NCI-H526 (cell line): ENCODE measurements at regions not wholly inside any gene's neighbourhood (a gene's known extent, or its start where the extent isn't known, plus 50 kb on each side); places are given as distances from the start of the nearest gene placed in this dataset.
"Not testable (repeated sequence)": the region's sequence is repeated elsewhere in the genome, so short reads cannot be mapped to it uniquely, and the experiment has no call there.

ENCODE experiments used
- DNase-seq, 2 experiments: peaks; one replicate each; lab custom pipeline; 2025; lab: John Stamatoyannopoulos, UW

DNA sequence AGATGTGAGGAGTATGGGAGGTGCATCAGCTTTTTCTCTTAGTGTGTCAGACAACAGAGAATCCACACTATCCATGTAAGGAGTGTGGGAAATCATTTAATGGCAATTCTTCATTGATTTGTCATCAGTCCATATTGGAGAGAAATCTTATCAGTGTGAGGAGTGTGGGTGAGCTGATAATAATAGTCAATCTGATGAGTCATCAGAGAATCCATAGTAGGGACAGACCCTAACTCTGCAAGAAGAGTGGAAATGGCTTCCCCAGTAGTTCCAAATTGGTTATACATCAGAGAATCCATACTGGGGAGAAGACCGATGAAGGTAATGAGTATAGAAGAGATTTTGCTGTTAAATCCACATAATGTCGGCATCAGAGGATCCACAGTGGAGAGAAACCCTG is 150.5 kb upstream of the THUMPD2 start:
- no peak for DNase-seq

DNA sequence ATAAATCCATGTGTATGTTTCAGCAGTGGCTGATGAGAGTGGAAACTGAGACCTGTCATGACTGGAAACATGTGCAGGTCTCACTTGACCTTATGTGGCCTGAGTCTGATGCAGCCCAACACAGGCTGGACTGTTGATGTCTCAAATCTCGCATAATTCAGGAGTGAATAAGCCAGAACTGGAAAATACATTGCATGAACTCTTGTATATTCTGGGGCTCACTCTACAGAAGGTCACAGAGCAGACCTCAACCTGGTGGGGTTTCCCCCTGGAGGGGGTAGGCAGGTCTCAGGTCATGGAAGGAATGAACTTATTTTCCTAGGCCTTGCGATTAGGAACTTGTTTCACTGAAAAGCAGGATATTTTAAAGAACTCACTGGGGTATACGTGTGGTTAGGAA is 146.3 kb upstream of the THUMPD2 start:
- DNase-seq = no peak

DNA sequence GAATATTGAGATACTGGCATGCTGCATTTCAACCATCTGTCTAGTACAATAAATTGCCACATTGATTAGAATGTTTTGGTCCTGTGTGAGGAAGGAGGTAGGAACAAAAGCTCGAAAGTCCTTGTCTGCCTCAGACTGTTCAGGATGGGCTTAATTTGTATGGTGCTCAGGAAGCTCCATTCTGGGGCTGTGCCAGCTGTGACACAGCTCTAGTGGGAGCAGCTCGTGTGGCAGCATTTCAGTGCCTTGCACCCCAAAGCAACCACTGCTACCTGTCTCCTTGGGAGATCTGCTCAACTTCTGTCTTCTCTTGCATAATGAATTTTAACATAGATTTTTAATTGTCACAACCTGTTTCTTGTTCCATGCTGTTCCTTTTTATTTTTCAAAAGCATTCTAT is 144.4 kb upstream of the THUMPD2 start:
- DNase-seq = no peak

DNA sequence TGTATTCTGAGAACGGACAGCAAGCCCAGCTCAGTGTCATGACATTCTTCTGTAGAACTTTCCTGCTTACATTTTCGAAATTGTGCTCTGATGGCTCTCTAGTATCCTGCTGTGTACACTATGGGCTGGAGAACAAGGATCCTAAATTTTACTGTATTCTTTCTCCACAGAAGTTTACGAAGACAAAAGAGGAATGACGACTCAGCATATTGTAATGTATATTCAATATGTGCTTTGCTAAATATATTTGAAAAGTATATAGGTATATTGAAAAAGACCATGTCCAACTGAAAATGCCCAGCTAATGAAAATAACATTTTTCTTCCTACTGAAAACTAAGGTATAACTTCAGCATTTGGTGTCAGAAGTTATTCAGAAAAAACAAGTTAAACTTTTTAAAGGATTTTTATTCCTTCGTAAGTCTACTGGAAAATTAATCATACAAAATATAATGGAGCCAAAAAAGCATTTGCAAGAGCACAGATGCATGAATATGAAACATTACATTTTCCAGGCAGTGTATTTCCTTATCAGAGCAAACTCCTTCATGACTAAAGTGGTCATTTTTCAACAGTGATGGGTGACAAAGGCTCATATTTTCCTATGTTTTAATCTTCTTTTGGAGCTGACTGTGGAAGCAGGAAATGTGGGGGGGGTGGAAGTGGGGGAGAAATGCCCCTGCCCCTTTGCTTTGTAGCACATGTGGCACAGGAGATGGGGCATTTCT is 143.8 kb upstream of the THUMPD2 start:
- no peak for DNase-seq

DNA sequence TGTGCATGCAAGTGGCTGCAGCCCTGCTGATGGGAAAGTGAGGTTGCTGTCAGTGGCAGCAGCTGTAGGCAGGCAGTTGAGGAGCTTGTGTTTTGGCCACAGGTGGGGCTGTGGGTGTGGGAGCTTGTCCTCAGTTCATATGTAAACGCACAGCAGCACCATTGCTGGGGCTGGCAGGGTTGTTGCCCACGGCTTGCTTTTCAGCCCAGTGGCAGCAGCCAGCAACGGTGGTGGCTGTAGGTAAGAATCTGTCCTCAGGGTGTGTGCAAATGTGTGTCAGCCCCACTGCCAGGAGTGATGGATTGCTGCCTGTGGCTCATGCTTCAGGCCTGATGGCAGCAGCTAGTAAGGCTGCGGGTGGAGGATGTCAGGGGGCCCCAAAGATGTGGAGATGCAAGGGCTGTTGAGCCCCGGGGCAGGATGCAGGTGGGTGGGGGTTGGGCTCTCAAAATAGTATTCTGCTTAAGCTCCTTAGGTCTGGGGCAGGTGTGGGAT is 141.3 kb upstream of the THUMPD2 start:
- peak in 1 of 2 experiments; percentile 11 for DNase-seq

DNA sequence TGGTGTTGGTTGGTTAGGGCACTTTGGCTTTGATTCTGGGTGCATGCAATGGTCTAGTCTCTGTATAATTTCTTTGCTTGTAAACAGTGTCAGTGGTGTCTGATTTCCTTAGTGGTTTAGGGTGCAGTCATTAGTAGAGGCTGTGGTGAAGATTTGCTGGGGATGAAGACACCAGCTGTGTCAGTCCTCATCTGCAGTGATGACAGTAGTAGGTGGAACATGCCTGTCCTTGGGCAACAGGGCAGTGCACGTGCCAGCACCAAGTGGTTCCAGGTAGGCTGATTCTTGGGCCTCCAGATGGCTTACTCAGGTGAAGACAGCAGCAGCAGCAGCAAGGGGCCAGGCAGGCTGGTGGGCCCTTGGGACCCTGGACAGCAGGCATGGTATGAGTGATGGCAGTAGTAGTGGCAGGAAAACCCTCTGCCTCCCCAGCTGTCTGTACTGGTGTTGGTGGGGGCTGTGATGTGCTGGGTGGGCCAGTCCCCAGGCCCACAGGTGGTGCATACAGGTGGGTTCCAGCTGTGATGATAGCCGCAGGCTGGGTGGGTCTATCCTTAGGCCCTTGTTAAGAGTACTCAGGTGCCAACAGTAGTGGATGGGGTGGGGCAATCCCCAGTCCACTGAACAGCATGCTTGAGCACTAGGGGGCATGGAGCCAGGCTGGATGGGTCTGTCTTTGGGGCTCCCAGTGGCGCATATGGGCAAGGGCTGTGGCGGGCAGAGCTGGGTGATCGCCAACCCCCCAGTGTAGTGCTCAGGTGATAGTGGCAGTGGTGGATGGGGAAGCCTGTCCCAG is 140.7 kb upstream of the THUMPD2 start:
- no peak for DNase-seq

DNA sequence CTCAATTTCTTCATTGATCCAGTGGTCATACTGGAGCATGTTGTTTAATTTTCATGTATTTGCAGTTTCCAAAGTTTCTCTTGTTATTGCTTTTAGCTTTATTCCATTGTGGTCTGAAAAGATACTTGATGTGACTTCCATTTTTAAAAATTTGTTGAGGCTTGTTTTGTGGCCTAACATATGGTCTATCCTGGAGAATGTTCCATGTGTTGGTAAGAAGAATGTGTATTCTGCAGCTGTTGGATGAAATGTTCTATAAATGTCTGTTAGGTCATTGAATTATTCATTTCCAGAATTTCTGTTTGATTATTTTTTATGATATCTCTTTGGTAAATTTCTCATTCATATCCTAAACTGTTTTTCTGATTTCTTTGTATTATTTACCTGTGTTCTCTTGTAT is 139.8 kb upstream of the THUMPD2 start:
- no peak for DNase-seq

DNA sequence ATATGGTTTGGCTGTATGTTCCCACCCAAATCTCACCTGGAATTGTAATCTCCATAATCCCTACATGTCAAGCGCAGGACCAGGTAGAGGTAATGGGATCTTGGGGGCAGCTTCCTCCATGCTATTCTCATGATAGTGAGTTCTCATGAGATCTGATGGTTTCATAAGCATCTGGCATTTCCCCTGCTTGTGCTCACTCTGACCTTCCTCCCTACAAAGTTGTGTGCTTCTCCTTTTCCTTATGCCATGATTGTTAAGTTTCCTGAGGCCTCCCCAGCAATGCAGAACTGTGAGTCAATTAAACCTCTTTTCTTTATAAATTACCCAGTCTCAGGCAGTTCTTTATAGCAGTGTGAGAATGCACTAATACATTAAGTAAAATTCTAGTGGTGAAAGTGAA is 138.3 kb upstream of the THUMPD2 start:
- DNase-seq = not testable (repeated sequence)

DNA sequence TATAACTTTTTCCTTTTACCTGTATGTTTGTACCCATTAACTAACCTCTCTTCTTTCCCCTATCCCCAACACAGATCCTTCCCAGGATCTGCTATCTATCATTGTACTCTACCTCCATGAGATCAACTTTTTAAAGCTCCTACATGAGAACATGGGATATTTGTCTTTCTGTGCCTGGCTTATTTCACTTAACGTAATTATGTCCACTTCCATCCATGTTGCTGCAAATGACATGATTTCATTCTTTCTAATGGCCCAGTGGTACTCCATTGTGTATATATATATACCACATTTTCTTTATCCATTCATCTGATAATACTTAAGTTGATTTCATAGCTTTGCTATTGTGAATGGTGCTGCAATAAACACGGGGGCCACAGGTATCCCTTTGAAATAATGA is 135.9 kb upstream of the THUMPD2 start:
- DNase-seq = no peak

DNA sequence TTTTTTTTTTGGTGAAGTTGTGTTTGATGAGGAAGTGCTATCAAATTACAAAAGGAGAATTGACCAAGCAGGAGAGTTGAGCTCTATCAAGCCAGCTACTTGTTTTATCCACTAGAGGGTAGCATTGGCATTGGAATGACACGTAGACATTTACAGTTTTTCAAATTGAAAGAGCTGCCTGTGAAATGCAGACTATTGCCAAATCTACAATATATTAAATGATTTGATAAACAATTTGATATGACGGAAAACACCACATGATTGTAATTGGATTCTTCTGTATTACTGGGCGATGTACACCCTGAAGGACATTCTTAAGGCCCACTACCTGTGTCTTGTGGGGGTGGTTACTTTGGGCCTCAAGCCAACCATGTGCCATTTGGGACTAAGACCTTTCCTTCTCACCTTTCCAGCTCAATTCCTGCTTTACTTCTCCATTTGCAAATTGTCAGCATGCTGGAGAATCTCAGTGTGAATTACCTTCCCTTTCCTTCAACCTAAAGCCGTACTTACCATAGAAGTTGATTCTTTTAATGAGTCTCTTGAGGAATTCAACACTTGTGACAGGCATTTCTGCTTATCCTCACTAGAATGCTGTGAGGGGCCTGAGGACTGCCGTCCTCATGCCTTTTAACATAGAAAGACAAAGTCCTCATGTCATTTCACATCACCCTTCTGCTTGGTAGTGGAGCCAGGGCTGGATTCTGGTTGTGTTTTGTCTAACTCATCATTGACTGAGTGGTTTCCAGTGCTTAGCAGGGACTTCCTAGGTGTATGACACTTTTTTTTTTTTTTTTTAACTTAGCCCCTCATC is 134.8 kb upstream of the THUMPD2 start:
- DNase-seq = peak; percentile 9 to 73

DNA sequence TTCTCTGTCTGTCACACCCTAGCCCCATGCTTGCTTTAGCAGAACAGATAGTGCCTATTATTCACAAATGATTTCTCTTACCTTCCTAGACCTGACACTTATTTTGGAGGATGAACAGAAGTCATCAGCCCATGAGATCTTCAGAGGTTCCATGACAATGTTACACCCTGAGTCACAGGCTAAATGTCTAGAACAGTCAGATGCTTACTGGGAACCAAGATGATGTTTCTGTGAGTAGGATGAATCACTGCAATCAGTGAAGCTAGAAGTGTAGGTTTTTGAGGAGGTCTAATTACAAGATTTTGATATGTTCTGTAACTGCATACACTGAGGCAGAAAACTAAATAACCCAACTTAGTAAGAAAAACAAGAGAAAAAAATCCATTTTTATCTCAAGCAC is 123.0 kb upstream of the THUMPD2 start:
- DNase-seq = no peak

DNA sequence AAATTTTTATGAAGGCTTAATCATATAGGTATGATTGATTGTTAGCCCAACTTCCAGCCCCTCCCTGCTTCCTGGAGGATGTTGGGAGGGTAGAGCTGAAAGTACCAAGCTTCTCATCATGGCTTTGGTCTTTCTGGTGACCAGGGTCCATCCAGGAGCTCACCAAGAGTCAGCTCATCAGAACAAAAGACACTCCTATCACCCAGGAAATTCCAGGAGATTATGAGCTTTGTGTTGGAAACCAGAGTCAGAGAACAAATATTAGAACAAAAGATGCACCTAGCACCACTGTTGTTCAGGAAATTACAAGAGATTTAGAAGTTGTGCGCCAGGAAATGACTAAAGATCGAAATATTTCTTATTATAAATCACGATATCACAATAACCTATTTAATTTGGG is 119.9 kb upstream of the THUMPD2 start:
- DNase-seq = no peak

DNA sequence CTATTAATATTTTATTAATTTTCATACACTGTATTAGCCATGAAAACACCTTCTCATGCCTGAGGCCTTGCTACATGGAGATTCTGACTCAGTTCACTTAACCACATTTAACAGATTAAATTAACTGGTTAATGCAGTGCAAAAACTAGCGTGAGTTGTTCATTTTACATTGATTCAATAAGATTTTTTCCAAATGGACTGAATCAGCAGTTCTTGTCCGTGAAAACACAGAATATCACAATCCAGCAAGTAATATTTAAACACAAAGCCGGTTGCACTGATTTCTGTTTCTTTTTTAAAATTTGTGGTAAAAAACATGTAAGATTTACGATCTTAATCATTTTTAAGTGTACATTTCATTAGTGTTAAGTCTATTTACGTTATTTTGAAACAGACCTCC is 118.2 kb upstream of the THUMPD2 start:
- no peak for DNase-seq

DNA sequence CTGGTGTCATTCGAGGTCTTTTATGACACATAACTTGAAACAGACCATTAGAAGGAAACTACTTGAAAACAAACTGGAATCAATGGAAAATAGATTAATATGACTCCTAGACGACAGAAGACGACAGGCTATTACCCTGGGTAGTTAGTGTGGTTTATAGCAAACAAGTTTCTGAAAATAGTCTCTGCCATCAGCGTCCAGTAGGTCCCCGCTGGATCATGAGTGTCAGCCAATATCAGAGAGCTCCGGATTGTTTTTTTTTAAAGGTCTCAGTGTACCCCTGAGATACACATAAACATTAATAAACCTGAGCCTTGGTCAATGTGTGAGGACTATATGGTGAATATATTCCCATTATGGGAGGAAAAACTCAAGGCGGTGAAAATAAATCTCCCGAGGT is 115.0 kb upstream of the THUMPD2 start:
- DNase-seq = no peak

DNA sequence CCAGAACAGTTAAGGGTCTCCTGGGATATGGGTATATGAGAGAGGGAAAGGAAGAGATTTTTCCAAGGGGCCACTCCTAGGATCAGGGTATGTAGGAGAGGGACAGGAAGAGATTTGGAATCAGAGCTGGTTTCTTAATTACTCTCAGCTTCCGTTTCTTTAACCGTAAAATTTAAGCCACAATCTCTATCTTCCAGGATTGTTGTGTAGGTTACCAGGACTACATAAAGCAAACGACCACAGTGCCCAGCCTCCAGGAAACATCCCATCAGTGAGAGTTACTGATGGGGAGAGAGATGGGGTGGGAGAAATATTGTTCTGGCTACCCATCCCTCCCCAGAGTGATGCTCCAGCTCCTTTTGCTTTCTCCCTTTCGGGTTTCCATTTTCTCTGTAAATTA is 114.6 kb upstream of the THUMPD2 start:
- DNase-seq = no peak

DNA sequence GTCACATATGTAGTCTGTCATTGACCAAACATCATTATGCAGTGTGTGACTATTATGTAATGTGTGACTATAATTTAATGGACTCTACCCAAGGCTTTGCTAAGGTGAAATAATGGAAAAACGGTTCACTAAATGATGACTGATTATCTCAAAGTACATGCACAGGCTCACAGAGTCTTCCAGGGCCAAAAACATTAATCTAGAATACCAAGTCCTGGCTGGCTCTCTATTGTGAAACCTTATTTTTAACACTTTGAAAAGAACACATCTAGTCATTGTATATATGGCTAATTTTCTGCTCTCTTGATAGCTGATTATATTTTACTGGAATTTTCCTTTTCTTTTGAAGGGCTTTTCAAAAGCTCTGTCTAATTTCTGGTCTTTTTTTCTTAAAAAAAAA is 102.9 kb upstream of the THUMPD2 start:
- no peak for DNase-seq

DNA sequence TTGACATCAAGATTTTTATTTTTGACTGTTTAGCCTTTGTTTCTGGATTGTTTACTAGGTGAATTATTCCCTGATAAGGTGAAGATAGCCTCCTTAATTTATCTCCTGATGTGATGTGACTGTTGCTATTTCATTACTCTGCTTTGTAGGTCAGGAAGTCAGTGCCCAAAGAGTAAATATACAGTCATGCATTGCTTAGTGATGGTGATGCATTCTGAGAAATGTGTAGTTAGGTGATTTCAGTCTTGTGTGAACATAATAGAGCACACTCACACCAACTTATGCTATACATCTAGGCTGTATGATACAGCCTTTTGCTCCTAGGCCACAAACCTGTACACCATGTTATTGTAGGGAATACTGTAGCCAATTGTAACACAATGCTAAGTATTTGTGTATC is 102.4 kb upstream of the THUMPD2 start:
- DNase-seq = no peak

DNA sequence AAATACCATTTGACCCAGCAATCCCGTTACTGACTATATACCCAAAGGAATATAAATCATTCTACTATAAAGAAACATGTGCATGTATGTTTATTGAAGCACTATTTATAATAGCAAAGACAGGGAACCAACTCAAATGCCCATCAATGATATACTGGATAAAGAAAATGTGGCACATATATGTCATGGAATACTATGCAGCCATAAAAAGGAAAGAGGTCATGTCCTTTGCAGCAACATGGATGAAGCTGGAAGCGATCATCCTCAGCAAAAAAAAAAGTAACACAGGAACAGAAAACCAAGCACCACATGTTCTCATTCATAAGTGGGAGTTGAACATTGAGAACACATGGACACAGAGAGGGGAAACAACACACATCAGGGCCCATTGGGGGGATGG is 99.9 kb upstream of the THUMPD2 start:
- not testable (repeated sequence) for DNase-seq

DNA sequence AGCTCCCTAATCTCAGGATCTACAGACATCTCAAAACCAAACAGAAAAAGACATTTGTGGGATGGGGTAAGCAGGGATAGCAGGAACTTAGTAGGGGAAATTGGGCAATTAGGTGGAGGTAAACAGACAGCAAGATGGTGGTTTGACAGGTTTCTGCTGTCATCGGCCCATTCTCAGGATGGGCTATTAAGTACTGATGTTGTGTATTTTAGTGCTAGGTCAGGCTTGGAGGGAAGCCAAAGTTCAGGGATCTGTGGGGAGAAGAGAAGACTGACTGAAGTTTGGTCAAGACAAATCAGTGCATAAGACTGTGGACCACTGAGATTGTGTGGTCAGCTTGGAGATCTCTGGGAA is 96.8 kb upstream of the THUMPD2 start:
- no peak for DNase-seq

DNA sequence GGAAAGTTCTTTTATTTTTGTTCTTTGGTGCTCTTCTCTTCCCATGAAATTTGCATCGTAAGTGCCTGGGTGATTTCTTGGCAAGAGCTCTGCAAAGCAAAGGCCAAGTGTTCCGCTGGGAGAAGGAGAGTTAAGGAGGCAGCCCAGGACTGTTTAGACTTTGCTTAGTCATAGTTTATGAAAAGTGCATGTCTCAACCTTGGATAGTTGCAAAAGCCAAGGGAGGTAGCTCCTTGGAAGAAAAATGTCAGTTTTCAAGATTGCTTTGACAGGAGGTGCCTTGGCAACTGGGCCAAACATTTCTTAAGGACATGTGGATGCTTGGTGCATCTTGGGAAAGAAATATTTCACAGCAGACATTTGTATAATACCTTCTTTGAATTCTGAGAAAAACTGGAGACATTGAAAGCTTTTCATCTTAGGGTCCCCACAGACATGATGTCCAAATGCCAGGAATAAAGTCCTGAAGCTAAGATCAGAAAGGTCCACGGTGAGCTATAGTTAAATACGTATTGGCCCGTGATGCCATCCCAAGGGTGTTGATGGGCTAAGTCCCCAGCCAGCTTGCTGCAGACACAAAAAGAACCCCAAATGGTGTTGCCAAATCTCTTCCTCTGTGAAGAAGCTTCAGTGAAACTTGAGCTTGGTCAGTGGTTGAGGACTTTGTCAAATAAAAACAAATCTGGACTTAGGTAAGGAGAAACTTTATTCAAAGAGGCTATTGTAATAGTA is 96.3 kb upstream of the THUMPD2 start:
- no peak for DNase-seq

DNA sequence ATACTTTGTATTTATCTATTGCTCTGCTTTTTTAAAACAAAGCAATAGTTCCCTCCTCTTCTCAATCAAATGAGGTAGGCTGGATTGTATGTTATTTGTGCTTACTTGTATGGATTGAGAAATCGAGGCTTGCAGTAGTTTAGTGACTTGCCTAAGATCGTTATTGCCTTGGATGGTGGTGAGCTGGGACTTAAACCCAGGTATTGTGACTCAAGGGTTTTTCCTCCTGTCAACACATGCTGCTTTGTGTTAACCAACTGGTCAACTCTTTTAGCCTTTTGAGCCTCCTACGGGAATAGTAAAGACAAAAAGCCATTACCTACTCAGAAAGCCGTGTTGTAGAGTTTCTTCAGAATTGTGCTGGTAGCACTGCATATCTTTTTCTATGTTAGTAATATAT is 95.2 kb upstream of the THUMPD2 start:
- no peak for DNase-seq

DNA sequence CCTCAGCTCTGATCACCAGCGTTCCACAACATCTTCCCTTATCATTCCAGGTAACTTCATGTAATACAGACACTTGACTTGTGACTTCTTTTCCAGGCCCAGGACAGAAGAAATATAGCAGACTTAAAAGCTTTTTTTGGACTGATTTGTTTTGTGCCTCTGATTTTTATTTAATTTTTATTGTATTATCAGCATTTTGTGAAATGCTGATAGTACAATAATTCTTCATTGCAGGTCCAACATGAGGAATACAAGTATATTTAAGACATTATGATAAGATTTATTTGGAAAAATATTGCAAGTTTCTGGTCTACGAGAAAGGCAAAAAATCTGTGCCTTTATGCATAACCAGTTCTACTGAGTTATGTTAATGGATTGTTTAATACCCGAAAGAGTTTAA is 94.5 kb upstream of the THUMPD2 start:
- DNase-seq = no peak
